Epithelial cell of esophagus (primary cell): ENCODE measurements at regions not wholly inside any gene's neighbourhood (a gene's known extent, or its start where the extent isn't known, plus 50 kb on each side); places are given as distances from the start of the nearest gene placed in this dataset.

Source experiments
- DNase-seq: peaks from one replicate; pipeline ENCODE4 v3.0.0; 2010; ENCODE audit warnings: low read depth
- H3K4me3 ChIP-seq: 2 replicates; pipeline ENCODE4 v1.5.1; 2011; ENCODE audit warnings: mild to moderate bottlenecking, low read length, control low read depth
- TF ChIP-seq, protein P1 (sequence below): IDR thresholded peaks from 2 replicates; pipeline ENCODE4 v1.5.1; 2011; ENCODE audit warnings: low read depth, mild to moderate bottlenecking, low read length, control low read depth, inconsistent platforms; ENCODE audit not compliant: insufficient read depth; ENCODE audit errors: missing control alignments

GRCh38 chr2:117411983-117412382, 402.5 kb upstream of the DDX18 start:
- no peak for DNase-seq
- TF ChIP-seq, protein P1, sequence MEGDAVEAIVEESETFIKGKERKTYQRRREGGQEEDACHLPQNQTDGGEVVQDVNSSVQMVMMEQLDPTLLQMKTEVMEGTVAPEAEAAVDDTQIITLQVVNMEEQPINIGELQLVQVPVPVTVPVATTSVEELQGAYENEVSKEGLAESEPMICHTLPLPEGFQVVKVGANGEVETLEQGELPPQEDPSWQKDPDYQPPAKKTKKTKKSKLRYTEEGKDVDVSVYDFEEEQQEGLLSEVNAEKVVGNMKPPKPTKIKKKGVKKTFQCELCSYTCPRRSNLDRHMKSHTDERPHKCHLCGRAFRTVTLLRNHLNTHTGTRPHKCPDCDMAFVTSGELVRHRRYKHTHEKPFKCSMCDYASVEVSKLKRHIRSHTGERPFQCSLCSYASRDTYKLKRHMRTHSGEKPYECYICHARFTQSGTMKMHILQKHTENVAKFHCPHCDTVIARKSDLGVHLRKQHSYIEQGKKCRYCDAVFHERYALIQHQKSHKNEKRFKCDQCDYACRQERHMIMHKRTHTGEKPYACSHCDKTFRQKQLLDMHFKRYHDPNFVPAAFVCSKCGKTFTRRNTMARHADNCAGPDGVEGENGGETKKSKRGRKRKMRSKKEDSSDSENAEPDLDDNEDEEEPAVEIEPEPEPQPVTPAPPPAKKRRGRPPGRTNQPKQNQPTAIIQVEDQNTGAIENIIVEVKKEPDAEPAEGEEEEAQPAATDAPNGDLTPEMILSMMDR = no peak

GRCh38 chr2:117432746-117433145, 381.7 kb upstream of the DDX18 start:
- DNase-seq = no peak
- no peak overlapping the region for H3K4me3 ChIP-seq
- TF ChIP-seq, protein P1 = no peak

More at GRCh38 chr2:117411983-117412382, 402.5 kb upstream of the DDX18 start:
- H3K4me3 ChIP-seq = no peak overlapping the region

DNA sequence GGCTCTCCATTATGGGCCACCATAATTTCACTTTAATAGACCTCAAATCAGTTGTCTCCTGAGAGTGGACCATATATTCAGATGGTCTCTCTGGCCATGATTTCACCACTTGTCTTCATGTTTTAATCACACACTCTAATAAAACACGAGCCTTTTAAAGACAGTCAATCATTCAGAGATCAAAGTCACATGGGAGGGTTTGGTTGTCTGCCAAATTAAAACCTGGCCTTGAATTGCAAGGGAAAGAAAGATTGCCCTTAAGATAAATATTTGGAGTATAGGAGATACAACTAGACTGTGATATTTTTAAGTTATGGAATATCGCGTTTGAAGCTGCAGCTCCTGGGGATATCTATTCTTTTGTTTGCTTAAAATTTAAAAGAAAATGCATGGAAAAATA, 377.8 kb upstream of the DDX18 start:
- DNase-seq = no peak
- TF ChIP-seq, protein P1 = no peak
- no peak overlapping the region for H3K4me3 ChIP-seq

DNA sequence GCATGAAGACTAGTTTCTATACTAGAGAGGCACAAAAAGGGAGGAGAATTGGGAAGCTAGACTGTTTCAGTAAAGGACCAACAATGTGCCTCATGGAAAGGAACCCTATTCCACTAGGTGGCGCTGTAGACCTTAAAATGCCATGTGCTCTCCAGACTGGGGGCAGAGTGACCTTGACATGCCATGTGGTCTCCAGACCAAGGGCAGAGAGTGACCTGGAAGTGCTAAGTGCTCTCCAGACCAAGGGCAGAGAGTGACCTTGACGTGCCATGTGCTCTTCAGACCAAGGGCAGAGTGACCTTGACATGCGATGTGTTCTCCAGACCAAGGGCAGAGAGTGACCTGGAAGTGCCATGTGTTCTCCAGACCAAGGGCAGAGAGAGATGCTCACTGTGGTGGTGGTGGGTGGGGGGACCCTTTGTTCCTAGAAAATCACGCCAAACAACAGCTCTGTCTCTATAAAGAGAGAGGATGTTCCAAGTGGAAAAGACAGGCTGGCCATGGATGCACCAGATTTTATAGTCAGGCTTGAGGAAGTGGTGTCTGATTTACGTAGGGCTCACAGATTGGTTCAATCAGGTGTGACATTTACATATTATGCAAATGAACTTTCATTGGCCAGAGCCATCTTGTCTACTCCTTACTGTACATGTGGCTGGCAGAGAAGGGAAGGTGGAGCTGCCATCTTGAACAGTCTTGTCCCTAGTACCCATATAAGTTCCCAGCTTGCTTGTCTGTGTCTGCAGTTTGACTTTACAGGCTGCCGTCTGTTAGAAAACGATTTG, 344.0 kb upstream of the DDX18 start:
- DNase-seq = peak; percentile 13
- H3K4me3 ChIP-seq = no peak overlapping the region
- TF ChIP-seq, protein P1 = peak; percentile 30

DNA sequence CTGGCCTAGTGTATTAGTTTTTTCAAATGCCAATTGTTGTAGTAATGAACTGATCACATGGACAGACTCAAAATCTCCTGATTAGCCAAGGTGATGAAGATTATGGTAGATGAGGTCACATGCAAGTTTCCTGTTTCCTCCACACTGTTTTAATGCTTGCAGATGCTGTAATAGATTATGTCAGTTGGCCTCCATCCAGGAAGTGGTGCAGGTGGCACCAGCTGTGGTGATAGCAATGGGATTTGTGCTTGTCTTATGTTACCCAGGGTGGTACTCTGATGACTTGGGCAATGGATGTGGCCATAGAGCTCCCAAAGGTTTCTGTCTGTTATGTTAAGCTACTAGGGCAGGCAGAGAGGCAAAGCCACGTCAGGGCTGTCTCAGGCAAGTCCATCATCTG, 332.9 kb upstream of the DDX18 start:
- TF ChIP-seq, protein P1 = no peak
- no peak for DNase-seq
- H3K4me3 ChIP-seq = no peak overlapping the region

DNA sequence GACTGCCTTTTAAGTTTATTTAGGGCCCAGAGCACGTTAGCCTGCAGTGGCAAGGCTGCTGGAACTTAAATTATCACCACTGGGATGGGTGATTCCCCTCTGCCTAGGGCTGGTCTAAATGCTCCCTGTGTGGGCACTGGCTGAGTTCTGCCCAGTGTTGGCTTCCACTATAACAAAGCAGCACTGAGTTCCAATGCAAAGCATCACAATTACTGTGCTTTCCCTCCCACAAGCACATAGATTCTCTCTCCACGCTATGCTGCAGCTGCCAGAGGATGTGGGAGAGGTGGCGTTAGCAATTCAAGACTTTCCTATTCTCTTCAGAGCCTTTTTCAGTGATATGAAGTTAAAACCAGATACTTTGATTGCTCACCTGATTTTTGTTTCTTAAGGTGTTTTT, 328.9 kb upstream of the DDX18 start:
- H3K4me3 ChIP-seq = no peak overlapping the region
- no peak for DNase-seq
- TF ChIP-seq, protein P1 = no peak

DNA sequence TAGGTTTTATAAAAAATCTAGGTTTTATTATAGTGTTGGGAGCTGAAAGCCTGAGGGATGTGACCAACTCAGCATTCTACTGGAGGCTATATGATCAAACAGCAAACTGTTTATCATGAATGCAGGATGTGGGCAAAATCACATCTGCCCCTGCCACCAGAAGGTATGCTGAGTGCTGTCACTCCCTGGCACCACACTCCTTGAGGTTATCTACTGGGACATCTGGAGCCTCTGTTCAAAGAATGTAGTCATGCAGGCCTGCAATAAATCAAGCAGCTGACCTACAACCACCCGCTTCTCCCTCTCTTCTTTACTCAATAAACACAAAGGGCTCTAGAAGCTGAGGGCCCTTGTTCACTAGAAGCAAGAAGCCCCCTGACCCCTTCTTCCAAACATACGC, 328.4 kb upstream of the DDX18 start:
- no peak for DNase-seq
- no peak overlapping the region for H3K4me3 ChIP-seq
- TF ChIP-seq, protein P1 = no peak
